NCI-H187 treated with DMSO at 0.1 percent for 48 hours (cell line): ENCODE measurements at regions not wholly inside any gene's neighbourhood (a gene's known extent, or its start where the extent isn't known, plus 50 kb on each side); places are given as distances from the start of the nearest gene placed in this dataset.

ENCODE experiments used
- DNase-seq: peaks from one replicate; lab custom pipeline; 2025; lab: John Stamatoyannopoulos, UW

DNA sequence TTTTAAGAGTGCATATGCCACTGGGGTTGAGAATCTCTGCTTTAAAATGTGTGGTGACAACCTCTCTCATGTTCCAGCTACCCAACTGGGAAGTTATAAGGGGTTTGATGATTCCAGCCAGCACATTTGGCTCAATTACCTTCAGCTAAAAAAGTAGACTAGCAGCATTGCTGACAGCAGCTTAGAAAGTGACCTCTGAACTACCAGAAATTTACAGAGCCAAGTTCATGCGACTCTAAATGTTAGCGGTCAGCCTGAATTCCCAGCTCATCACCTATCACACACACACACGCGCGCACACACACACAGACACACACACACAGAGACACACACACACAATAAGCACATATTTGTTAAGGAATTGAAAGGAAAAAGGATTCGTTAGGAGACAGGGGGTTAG, 377.5 kb downstream of the TMEM167A start:
- no peak for DNase-seq

DNA sequence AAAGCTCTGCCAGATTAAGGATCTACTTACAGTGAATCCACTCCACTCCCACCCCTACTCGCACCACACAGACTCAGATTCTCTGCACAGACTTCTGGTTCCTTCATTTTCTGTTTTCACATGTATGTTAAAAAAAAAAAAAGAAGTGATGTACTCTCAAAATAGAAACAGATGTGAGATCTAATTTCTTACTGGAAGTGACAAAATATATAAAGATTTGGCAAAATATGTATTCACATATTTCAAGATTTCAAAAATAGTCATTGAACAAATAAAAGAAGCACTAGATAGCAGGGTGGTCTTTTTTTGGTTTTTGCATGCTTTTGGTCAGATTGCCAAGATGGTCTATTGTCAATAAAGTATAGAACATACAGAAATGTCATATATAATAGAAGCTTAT, 379.2 kb downstream of the TMEM167A start:
- no peak for DNase-seq

DNA sequence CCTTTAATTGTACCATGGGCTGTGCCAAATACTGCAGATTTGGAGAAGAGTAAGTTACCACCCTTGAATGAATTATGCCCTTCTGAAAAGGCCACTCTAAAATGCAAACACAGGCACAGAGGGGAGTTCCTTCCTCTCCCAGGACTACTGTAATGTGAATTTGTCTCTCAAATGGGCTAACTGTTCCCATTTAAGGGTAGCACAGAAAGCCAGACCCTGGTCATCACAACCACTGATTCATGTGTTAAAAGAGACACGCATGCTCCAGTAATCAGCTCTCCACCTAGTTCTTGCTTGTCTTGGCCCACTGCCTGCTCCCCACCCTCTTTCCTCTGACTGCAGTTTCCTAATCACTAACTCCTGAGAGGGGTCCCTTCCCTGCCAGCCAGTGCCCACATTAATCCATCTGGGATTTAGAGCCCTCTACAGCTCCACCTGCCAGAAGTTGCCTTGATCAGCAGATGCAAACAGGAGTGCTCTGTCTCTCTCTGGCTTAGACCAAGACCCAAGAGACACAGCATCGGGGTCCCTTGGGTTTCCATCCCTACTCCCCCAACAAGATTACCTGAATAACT, 382.4 kb downstream of the TMEM167A start:
- DNase-seq = no peak

DNA sequence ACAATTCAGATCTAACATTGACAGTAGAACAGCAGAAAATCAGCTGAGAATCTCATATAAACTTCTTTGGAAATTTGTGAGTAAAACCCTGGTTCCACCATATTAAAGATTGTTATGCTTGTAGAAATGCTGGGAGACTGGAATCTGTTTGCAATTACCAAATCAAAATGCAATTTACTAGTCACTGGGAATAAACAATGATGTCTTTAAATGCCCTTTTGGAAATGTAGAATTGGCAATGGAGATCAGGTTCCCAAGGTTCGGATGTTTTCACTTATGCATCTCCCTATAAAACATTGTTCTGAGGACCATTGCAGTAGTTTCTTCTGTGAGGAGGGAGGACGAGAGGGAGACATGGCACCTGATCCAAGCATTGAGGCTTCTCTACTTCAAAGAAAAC, 384.4 kb downstream of the TMEM167A start:
- DNase-seq = no peak

DNA sequence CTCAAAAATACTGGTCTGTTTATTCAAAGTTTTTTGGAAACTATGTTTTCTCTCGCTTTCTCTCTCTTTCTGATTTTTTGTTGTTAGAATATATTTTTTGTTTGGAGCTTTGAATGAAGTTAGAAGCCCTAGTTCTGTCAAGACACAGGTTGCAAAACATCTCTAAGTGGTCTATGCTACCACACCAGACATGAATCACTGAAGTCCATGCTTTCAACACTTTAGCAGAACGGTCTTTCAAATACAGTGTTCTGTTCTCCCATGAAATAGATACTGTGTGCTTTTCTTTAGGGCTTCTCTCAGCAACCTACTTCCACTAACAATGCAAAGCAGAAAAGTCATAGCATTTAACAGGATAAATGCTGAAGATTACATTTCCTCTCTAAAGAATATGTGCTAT, 392.5 kb downstream of the TMEM167A start:
- DNase-seq = no peak

DNA sequence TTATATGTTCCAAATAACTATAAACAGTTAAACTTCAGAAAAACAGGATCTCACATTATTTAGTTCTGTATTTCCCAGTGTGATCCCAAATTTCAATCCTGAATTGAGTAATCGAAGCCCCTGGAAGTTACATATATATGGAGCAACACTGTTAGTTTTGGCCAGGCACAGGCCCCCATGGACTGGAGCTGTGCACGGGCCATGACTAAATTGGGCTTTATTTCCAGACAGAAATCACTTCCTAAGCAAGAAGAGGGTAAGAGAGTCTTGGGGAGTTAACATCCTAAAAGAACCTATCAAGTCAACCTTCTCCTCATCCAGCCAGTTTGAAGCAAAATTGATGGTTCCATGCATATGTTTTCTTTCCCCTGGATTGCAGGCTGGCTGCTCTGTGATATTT, 393.0 kb downstream of the TMEM167A start:
- DNase-seq = no peak

DNA sequence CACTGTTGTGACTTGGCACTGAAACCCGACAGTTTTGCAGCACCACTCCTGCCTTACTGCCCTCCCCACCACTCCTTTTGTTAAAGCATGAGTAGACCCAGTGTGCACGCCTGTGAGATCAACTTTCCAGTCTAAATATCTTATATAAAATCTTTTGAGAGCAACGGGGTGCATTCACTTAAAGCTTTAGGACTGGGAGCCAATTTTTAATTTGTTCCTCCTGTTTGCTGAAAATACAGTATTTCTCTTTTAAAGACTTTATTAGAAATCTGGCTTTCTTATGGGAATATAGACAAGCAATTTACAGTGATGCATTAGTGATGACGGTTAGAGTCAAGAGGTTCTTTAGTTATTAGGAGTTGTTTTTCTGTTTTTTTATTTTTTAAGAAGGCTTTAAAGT, 397.5 kb downstream of the TMEM167A start:
- DNase-seq = no peak

DNA sequence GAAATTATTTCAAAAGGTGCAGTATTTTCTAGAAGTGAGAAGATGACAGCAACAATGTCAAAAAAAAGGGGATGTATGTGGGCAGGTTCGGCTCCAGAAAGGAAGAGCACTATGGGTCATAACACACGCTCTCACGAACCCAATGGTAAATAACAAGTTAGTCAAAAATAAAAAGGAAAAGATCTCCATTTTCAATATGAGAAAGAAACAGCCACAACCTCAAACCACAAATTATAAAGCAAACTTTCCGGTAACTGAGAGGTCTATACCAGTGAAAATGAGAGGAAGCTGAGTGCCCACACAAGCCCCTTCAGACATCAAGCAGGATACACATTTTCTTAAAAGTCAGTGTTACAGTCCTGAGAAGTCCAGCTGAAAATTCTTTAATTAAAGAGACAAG, 398.5 kb upstream of the RPS23 start:
- DNase-seq = no peak

DNA sequence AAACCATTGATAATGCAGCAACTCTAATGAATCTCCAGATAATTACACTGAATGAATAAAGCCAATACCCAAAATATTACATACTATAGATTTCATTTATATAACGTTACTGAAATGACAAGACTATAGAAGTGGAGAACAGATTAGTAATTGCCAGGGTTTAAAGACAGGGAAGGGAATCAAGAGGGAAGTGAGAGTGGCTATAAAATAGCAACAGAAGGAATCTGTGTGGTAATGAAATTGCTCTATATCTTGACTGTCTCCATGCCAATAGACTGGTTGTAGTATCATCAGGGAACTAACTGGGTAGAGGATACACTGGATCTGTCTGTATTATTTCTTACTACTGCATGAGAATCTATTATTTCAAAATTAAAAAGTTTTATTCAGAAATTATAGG, 396.5 kb upstream of the RPS23 start:
- no peak for DNase-seq

DNA sequence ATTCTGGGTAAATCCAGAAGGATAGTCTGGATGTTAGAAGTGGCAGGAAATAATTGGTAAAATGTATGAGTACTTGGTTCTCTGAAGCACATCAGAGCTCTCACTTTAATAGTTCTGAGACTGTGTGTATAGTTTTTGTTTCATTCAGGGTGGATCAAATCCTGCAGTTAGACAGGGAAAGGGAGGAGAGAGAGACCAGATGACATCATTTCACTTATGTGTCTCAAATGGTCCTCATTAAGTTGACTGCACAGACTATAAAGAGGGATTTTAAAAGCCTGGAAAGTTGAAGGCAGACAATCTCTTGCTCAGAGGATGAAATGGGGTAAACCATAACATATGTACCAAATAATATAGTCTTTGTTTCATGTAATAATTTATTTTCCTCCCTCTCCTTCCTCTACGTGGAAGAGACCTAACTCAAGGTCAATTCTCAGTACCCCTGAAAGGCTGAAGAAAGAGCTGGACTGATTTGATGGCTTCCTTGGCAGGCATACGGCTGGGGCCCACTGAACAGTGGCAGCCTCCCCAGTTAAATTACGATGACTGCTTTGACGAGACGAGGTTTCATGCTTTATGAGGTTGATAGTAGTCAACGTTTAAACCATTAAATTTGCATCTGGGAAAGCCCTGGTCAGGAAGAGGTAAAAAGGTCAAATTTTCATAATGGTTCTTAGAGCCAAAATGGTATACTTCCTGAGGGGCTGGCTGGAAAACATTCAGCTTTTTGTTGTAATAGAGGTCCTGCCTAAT, 395.1 kb upstream of the RPS23 start:
- no peak for DNase-seq

DNA sequence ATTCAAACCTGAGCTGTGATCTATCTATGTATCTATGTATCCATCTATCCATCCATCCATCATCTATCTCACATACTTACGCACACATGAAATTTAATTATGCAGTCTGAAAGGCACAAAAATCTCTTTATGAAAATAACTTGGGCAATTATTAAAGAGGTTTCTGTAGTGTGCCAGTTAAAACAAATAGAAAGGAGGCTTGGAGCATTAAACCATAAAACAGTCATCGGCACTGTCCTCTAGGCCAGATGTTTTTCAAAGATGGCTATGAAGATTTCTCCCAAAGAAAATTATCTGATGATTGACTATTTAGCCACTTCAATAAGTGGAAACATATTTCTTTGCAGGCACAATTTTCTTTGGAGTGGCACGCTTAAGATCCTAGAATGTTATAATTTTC, 392.5 kb upstream of the RPS23 start:
- no peak for DNase-seq

DNA sequence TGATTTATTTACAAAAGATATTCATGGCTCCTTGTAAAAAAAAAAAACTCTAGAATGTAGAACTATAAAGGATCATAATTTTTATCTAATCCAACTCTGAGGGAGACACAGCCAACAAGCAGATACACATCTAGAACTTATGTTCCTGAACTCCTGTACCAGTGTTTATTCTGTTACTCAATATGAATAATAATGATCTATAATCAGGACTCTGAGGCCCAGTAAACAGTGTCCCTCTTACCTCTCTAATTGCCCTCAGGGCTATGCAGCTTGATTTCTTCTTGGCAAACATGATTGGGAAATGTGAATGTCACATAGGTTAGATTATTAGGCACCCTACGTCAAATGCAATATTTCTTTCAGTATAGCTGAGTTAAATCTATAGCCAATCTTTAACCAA, 391.6 kb upstream of the RPS23 start:
- no peak for DNase-seq

DNA sequence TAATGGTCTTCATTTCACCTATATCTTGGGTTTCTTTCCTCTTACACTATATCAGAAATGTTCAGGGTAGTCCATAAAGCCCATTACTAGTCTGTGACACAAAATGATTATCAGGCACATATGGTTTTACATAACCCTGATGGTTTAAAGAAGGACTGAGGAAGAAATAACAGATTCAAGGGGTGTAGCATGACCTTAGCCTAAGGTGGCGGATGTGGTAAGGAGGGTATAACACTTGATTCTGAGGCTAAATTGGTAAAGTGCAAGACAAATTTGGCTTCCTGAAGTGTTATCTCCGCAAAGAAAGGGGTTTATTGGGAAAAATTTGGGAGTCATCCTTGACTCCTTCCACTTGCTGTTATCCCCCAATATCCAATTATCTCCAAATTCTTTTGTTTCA, 388.2 kb upstream of the RPS23 start:
- no peak for DNase-seq

DNA sequence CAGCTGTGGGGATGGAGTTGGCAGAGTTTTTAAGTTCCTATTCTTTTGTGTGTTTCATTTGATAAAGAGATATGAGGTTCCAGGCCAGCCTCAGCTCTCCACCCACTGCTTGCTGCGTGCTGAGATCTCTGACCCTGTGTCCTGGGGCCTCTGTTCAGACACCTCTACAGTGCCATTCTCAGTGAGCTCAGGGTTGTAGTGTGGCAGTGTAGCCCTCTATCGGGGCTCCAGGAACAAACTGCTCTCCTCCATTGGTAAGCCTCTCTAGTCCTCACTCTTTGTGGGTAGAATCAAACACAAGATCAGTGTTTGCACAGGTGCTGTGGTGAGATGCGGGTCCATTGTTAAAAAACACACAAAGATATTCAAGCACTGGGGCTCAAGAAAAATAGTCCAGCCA, 386.6 kb upstream of the RPS23 start:
- DNase-seq = no peak

DNA sequence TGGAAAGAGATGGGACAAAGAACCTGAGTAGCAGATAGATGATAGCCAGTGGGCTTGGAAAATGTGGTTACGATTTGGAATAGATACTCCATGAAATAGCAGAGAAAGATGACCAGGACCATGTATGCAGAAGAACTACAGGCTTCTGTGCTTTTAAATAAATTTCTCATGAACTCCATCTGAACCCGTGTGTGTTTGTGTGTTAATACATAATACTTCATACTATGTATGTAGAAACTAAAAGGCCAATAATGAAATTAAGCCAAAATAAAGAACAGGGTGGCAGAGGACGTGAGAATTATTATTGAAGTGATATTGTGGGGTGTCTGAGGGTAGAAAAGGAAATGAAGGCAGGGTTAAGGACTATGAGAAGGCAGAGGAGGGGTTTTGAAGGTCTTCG, 385.1 kb upstream of the RPS23 start:
- DNase-seq = no peak

DNA sequence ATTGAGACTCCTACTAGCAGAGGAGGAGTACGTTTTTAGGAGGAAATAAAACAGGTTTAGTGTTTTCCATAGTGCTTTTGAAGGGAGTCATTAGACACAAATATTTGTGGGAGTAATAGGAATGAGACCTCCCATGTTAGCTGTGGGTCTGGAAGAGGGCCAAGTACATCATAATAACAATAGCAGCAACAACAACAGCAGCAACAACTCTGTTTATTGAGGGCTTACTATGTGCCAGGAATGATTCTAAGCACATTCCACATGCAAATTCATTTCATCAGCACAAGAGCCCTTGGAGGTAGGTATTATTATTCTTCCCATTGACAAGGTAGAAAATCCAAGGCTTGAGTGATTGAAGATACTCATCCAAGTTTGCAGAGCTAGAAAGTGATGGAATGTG, 384.2 kb upstream of the RPS23 start:
- DNase-seq = no peak

DNA sequence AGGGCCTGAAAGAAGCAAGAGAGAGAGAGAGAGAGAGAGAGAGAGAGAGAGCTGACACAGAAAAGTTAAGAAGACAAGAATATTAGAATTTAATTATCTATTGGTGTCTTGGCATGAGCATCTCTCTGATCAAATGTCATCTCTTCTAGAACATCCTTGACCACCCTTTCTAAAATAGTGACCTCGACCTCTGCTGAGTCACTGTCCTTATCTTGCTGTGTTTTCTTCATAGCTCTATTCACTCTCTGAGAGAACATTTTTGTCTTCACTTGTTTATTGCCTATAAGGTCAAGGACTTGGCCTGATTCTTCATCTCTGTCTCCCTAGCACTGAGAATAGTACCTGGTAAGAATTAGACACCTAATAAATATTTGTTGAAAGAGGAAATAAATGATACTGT, 383.8 kb upstream of the RPS23 start:
- DNase-seq = no peak

DNA sequence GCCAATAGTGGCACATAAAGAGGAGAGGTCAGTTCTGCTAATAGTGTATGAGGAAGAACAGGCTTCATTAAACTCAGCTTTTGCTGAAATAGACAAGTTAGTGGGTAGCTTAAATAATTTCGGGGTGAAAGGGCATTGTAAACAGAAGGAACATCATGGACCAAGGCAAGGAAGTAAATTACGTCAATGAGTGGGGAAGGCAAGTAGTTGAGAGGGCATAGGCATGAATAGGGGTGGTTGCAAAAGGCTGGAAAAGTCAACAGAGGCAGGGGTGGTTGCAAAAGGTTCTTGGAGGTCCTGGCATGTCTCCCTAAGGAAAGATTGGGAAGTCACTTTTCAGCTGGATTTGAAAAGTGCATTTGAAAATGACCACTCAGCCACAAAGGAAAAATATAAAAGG, 383.3 kb upstream of the RPS23 start:
- no peak for DNase-seq

DNA sequence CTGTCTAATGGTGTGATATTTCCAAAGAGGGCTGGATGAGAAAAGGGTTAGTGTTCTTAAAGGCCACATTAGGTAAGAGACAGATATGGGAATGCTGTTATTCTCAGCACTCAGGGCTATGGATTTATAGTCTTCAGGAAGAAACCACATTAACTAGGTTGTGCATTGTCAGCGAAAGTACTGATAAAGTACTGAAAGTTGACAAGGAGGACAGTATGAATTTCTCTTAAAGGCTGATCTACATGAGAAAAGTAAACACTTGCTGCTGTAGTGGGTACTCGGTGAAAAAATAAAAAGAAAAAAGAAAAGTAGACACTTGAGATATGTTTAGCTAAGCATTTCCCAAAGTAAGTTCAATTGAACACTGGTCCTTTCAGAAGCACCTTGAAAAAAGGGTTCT, 381.0 kb upstream of the RPS23 start:
- DNase-seq = no peak

DNA sequence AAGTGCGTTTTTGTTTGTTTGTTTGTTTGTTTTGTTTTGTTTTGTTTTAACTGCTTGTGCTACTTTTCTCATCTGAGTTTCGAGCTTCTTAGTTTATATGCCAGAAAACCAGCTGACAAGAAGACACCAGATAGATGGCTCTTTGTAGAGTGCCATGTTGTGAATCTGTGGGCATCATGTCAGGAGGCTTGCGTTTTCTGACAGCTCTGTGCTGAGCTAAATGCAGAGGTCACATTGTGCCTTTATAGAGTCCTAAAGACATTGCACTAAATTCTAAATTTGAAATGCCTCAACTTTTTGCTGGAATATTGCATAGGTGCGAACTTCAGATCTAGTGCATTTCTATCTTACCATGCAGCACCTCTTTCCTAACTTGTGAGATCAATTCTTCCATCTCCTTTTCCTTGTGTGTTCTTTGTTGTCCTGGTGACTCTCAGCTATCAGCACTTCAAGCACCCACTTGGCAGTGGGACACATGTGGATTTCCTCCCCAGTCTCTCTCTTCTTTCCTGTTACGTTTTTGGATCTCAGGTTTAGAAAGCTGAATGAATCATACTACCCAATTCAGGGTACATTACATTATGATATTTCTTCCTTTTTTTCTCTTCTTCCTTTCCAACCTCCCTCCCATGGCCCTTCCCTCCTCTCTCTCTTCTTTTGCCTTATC, 379.0 kb upstream of the RPS23 start:
- no peak for DNase-seq

DNA sequence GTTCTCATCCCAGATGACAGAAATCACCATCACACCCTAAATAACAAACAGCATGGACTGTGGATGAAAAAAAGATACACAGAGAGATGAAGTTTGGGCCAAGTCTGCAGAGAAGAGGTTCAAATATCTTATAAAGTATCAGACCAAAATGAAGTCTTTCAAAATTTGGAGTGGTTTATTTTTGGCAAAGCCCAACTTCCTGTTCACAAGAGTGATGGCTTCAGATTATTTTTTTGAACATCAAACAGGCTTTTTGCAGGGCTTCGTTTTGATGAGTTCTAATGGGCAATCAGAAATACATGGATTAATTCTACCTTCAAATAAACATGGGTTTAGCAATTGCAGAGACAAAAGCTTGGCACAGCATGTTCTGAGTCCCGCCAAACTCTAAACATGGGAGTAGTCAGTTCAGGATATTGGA, 378.2 kb upstream of the RPS23 start:
- no peak for DNase-seq

DNA sequence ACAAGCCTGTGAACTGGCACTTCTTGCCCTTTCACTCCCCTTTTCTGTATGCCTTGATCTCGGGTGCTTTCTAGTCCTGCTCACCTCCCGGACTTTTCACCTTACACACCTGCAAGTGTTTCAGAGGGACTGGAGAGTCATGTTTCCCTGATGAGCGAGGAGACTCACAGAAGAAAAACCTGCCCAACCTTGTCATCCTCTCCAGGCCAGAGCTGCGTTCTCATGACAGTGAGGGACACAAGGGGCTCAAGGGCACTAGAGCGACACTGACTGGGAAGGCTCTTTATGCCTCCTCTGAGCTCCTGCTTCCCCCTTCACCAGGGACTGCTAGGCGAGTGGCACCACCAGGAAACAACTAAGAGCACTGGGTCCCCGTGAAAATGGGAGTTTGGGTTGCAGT, 376.9 kb upstream of the RPS23 start:
- no peak for DNase-seq

DNA sequence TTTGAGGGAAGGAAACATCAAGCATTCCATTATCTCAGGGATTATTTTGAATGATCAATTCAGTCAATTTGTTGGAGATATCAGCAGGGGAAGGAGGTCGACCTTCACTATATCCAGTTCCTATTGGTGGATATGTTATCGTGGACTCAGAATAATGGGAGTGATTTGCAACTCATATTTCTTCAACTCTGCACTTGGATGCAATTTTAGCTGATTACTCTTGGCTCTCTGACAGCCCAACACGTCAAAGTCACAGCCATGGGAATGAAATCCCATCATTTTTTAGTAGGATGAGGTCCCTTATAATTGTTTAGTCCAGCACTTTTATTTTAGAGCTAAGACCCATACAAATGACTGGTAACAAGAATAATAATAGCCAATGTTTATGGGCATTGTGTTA, 371.8 kb upstream of the RPS23 start:
- no peak for DNase-seq

DNA sequence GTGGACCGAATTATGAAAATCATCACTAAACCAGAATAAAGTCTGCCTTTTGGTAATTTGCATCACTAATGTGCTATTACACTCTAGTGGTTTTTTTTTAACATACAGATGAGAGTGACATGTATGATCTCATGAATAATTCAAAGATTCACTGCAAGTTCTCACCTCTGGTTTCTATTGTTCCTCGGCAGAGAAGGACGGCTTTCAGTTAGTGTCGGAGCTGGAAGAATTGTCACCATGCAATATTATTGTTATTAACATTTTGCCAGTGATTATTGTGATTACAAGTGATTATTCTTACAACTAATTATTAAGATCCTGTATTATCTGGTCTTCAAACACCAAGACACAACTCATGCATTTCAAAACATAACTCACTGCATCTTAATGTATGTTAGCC, 366.6 kb upstream of the RPS23 start:
- no peak for DNase-seq
